HG02588 (cell line): ENCODE measurements at regions not wholly inside any gene's neighbourhood (a gene's known extent, or its start where the extent isn't known, plus 50 kb on each side); places are given as distances from the start of the nearest gene placed in this dataset.

Experiments
- ATAC-seq: cut with Tn5 transposase; IDR thresholded peaks from one replicate; pipeline ENCODE4 v1.9.1; 2021; ENCODE audit warnings: mild to moderate bottlenecking, moderate library complexity; ENCODE audit not compliant: unreplicated experiment

DNA sequence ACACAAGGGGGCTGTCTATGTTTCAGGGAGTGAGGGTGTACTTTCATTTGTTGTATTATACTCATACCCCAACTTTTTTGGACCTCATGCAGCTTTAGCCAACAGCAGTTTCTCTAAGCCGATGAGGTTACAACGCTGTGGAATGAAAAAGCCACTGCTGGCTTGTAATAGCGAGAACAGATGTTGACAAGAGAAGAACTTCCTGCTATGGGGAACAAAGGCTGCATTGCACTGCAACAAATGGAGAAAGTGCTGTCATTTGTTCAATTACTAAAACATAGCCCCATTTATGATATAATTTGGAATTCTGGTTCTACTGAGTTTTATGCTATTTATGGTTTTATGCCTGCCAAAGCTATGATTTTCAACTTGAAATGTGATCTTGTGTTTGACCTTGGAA, 104.2 kb upstream of the TMEM72 start:
- no peak for ATAC-seq

- ATAC-seq, result no peak
Observed at GRCh38 chr10:44807451-44807850, 103.7 kb upstream of the TMEM72 start.

DNA sequence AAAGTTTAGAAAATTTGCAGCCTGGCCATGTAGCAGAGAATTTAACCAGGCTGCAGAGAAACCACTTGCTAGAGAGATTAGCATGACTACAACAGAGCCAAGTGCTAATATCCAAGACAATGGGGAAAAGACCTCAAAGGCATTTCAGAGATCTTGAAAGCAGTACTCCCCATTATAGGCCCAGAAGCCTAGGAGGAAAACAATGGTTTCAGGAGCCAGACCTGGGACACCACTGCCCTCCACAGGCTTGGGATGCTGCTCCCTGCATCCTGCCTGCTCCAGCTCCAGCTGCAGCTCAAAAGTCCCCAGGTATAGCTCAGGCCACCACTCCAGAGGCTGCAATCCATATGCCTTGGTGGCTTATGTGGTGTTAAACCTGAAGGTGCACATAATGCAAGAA, 101.5 kb upstream of the TMEM72 start:
- ATAC-seq, result no peak

GRCh38 chr10:44811072-44811471, 100.1 kb upstream of the TMEM72 start:
- ATAC-seq, result no peak

GRCh38 chr10:44813201-44813600, 97.9 kb upstream of the TMEM72 start:
- ATAC-seq, result no peak

- ATAC-seq, result no peak
Observed at GRCh38 chr10:44814929-44815328, 96.2 kb upstream of the TMEM72 start.

- no peak for ATAC-seq
Observed at GRCh38 chr10:44818041-44818649, 93.0 kb upstream of the TMEM72 start.

GRCh38 chr10:44818701-44819127, 92.4 kb upstream of the TMEM72 start:
- no peak for ATAC-seq

DNA sequence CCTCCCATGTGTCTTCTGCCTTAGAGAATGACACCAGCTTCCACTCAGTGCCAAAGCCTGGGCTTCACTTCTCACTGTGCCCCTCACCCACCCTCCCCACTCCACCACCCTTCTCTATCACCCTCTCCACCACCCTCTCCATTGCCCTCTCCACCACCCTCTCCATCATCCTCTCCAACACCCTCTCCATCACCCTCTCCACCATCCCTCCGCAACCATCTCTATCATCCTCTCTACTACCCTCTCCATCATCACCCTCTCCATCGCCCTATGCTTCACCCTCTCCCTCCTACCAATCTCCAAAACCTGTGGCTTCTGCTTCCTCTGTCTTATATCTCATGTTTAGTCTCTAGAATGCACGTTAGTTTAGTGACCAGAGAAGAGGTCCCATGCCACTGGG, 91.0 kb upstream of the TMEM72 start:
- ATAC-seq, result no peak

GRCh38 chr10:44821290-44821689, 89.8 kb upstream of the TMEM72 start:
- ATAC-seq, result no peak

- no peak for ATAC-seq
Observed at GRCh38 chr10:44822349-44822748, 88.8 kb upstream of the TMEM72 start.

DNA sequence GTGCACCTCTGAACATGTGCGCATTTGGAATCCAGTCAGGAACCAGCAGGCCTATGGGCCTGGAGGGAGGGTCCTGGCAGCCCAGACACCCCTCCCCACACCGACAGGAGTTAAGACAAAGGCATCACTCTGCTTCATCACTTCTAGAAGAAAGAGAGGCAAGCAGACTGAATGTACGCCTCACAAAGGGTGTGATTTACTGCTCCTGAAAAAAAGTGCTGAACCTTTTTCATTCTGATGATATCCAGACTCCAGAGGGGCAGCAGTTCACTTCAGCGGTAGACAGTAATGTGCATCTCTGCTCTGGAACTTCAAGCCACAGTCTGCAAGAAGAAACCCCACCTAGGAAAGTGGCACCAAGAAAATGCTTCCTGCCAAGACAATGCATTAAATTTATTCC, 88.2 kb upstream of the TMEM72 start:
- ATAC-seq, result no peak

DNA sequence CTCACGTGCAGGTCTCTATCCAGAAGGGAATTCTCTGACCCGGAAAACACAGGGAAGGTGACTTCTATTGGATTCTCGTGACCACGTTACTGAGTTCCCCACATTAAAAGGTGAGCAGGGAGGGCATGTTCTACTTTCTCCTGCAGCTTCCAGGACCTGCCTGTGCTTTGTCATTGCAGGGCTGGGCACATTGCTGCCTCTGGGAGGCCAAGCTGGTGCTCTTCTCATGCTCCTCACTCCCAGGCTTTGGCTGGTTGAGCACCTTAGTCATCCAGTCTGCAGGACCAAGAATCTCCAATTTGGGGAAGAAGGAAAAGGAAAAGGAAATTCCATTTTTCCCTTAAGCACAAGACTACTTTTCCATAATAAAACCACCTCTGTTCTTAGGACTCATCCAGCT, 86.5 kb upstream of the TMEM72 start:
- ATAC-seq, result no peak

DNA sequence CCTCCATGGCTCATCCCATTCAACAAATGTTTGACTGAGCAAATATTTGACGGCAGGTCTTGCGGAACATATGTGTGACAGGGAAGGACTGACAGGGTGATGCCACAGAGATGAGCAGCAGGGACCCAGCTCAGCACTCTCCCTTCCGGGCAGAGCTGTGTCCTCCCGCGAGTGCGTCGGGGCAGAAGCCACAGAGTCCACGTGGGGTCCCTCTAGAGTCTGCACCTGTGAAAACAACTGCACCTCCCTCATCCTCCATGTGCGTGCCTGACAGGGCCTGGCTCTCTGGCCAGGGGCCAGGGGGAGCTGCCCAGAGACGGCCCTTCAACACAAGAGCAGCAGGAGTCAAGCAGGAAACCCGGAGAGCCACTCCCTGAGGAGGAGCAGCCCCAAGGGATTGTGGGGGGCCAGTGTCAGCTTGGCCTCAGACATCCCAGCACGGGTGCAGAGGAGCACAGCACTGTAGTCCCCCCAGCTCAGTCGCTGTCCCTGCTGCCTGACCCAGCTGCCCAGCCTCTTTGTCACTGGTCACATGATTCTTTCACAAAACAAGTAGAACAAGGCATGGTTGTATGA, 83.6 kb upstream of the TMEM72 start:
- no peak for ATAC-seq

- no peak for ATAC-seq
Observed at GRCh38 chr10:44828508-44829142, 82.5 kb upstream of the TMEM72 start.

DNA sequence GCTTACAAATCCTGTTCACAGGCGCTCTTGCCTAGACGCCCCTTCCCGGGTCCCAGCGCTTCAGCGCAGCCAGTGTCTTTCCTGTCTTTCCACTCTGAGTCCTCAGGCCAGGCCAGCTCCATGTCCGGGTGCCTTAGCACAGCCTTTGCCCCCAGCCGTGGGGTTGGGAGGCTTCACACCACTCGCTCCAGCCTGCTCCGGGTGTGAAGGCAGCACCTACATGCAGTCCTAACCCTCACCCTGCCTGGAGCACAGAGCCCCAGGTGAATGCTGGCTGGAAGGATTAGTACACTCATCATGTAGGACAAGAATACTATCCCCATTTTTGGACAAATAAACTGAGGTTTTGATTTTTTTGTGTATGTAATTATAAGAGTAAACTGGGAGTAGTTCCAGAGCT, 81.7 kb upstream of the TMEM72 start:
- no peak for ATAC-seq

- no peak for ATAC-seq
Observed at GRCh38 chr10:44830022-44830421, 81.1 kb upstream of the TMEM72 start.

DNA sequence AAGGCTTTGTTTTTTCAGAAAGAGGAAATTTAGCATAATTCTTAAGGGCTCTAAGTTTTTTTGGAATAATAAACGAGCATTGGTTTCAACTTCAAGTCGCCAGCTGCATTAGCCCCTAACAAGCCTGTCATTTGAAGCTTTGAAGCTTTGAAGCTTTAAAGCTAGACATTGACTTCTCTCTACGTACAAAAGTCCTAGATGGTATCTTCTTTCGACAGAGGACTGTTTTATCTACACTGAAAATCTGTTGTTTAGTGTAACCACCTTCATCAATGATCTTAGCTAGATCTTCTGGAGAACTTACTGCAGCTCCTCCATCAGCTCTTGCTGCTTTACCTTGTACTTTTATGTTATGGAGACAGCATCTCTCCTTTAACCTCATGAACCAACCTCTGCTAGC, 79.6 kb upstream of the TMEM72 start:
- no peak for ATAC-seq

- no peak for ATAC-seq
Observed at GRCh38 chr10:44832595-44833390, 78.3 kb upstream of the TMEM72 start.

DNA sequence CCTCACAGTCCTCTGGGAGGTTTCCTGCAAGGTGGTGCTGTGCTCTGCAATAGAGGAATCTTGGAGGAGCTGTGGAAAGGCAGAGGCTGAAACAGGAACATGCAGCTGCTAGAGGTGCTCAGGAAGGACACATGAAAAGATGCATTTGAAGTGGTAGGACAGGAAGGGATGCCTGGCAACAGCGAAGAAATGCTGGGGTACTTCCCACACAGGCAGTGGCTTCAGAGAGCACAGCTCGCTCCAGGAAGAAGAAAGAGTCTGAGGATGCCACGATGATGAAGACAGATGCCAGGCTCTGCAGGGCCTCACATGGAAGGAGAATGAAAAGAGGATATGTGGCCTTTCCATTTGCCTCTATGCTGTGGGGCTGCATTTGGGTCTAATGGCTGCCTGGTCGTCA, 77.0 kb upstream of the TMEM72 start:
- ATAC-seq, result no peak

DNA sequence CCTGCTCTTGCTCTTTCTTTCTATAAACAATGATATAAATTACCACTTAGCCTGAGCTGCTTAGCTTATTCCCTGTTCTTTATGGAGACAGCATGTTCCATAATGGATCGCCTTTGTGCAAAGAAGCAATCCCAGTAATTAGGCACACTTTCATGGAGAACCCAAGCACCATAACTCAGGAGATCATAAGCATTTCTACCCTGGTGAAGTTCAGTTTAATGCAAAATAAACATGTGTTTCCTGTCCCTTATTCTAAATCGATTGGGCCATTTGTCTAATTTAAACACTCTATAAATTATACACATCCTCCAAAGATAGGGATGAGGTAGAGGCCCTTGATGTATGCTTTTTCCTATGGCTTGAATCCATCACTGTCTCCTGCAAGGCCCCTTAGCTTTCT, 75.8 kb upstream of the TMEM72 start:
- ATAC-seq, result no peak

GRCh38 chr10:44843484-44843883, 67.7 kb upstream of the TMEM72 start:
- ATAC-seq, result no peak
